ENCODE measurements at regions not wholly inside any gene's neighbourhood (a gene's known extent, or its start where the extent isn't known, plus 50 kb on each side); places are given as distances from the start of the nearest gene placed in this dataset.
"Not testable (repeated sequence)": the region's sequence is repeated elsewhere in the genome, so short reads cannot be mapped to it uniquely, and the experiment has no call there.

GRCh38 chr6:62999796-63000195 is 211.5 kb upstream of the FKBP1C start:
- CTCF ChIA-PET = interaction anchor here (0.6 kb wide), 1 partner anchor 170 kb away, joined by 3 read pairs; no protein-coding TSS in a partner anchor
- H3K4me2 ChIP-seq = no peak overlapping the region
- H3K9ac ChIP-seq = peak overlapping the region; percentile 26
- H4K20me1 ChIP-seq (ENCODE audit: insufficient read depth) = no peaks in the 10 kb centered on the region
- no peaks in the 10 kb centered on the region for H3K79me2 ChIP-seq (ENCODE audit: insufficient read depth)
- no peaks in the 10 kb centered on the region for H3K9me3 ChIP-seq
- H3K36me3 ChIP-seq (replicated peaks in 1 of 2; ENCODE audit: control insufficient read depth in 1 of 2, insufficient read depth in 2 of 2, low read length in 1 of 2) = no peaks in the 10 kb centered on the region
- H2AFZ ChIP-seq (ENCODE audit: low read depth) = peak overlapping the region; percentile 18; the same call in 1 of the 2 replicates
- 0% methylated on average over 1 of the region's 1 CpG for WGBS (ENCODE audit: low lambda C conversion rate)
- H3K4me1 ChIP-seq (ENCODE audit: control insufficient read depth in 1 of 2, insufficient read depth in 2 of 2, low read depth in 1 of 2, low read length in 1 of 2) = peaks cover 0 to 9% of the 10 kb centered on the region in 2 experiments; a peak in 1 of 4 replicates
- TF ChIP-seq MXI1 (IDR thresholded peaks at IDR 0.05; ENCODE audit: low read depth, low read length) (no peak), JUND (IDR thresholded peaks at IDR 0.05) (no peak), EP300 (IDR thresholded peaks at IDR 0.05; ENCODE audit: borderline replicate concordance in 1 of 2, low read depth in 1 of 2, low read length in 1 of 2) (no peak), POLR2AphosphoS5 (IDR thresholded peaks at IDR 0.05; ENCODE audit: low read depth, low read length) (no peak), NFIC (IDR thresholded peaks at IDR 0.05; ENCODE audit: borderline replicate concordance) (no peak), TEAD4 (IDR thresholded peaks at IDR 0.05; ENCODE audit: borderline replicate concordance, insufficient read depth) (no peak)
- H3K4me3 ChIP-seq (ENCODE audit: low read depth in 2 of 2, low read length in 1 of 2) = no peak overlapping the region
- no peaks in the 10 kb centered on the region for H3K9me2 ChIP-seq
- peak overlapping the region; percentile 47 to 77; a peak in 3 of 4 replicates for H3K27ac ChIP-seq (ENCODE audit: low read depth in 2 of 2, low read length in 1 of 2)
- peaks cover 3% of the 10 kb centered on the region for H3F3A ChIP-seq (replicated peaks; ENCODE audit: insufficient read depth)
- POLR2A ChIA-PET = no interaction called here
- H3K27me3 ChIP-seq (ENCODE audit: insufficient read depth) = no peaks in the 10 kb centered on the region
- DNase-seq = no peak

DNA sequence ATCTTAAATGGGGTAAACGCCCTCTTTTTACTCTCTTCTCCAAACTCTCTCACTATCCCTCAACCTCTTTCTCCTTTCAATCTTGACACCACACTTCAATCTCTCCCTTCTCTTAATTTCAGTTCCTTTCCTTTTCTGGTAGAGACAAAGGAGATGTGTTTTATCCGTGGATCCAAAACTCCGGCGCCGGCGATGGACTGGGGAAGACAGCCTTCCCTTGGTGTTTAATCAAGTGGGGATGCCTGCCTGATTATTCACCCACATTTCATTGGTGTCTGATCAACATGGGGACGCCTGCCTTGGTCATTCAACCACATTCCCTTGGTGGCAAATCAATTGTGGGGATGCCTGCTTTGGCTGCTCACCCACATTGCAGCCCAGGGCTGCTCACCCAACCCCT is 205.3 kb upstream of the FKBP1C start:
- CTCF ChIA-PET; H3K9me3 ChIP-seq; H3K36me3 ChIP-seq (replicated peaks in 1 of 2; ENCODE audit: control insufficient read depth in 1 of 2, insufficient read depth in 2 of 2, low read length in 1 of 2); H2AFZ ChIP-seq (ENCODE audit: low read depth); H3K27ac ChIP-seq (ENCODE audit: low read depth in 2 of 2, low read length in 1 of 2); H3K4me3 ChIP-seq (ENCODE audit: low read depth in 2 of 2, low read length in 1 of 2); DNase-seq; H3K79me2 ChIP-seq (ENCODE audit: insufficient read depth); H3K9me2 ChIP-seq; H4K20me1 ChIP-seq (ENCODE audit: insufficient read depth); H3K9ac ChIP-seq; POLR2A ChIA-PET; H3K4me1 ChIP-seq (ENCODE audit: control insufficient read depth in 1 of 2, insufficient read depth in 2 of 2, low read depth in 1 of 2, low read length in 1 of 2); H3K4me2 ChIP-seq; H3F3A ChIP-seq (replicated peaks; ENCODE audit: insufficient read depth); H3K27me3 ChIP-seq (ENCODE audit: insufficient read depth): not testable (repeated sequence)
- 53% methylated on average over 7 of the region's 7 CpGs for WGBS (ENCODE audit: low lambda C conversion rate)

DNA sequence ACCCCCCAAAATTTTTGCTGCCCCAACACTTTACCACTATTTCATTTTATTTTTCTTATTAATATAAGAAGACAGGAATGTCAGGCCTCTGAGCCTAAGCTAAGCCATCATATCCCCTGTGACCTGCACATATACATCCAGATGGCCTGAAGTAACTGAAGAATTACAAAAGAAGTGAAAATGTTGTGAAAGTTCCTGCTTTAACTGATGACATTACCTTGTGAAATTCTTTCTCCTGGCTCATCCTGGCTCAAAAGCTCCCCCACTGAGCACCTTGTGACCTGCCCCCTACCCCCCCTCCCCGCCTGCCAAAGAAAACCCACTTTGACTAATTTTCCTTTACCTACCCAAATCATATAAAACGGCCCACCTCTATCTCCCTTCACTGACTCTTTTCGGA is 200.3 kb upstream of the FKBP1C start:
- H3F3A ChIP-seq (replicated peaks; ENCODE audit: insufficient read depth); H2AFZ ChIP-seq (ENCODE audit: low read depth); CTCF ChIA-PET; DNase-seq; H3K4me3 ChIP-seq (ENCODE audit: low read depth in 2 of 2, low read length in 1 of 2); H3K36me3 ChIP-seq (replicated peaks in 1 of 2; ENCODE audit: control insufficient read depth in 1 of 2, insufficient read depth in 2 of 2, low read length in 1 of 2); H3K27me3 ChIP-seq (ENCODE audit: insufficient read depth); H3K79me2 ChIP-seq (ENCODE audit: insufficient read depth); H3K4me1 ChIP-seq (ENCODE audit: control insufficient read depth in 1 of 2, insufficient read depth in 2 of 2, low read depth in 1 of 2, low read length in 1 of 2); H4K20me1 ChIP-seq (ENCODE audit: insufficient read depth); H3K9me3 ChIP-seq; H3K9me2 ChIP-seq; H3K9ac ChIP-seq; H3K27ac ChIP-seq (ENCODE audit: low read depth in 2 of 2, low read length in 1 of 2); H3K4me2 ChIP-seq; POLR2A ChIA-PET: not testable (repeated sequence)
- 2% methylated on average over 3 of the region's 3 CpGs for WGBS (ENCODE audit: low lambda C conversion rate)

DNA sequence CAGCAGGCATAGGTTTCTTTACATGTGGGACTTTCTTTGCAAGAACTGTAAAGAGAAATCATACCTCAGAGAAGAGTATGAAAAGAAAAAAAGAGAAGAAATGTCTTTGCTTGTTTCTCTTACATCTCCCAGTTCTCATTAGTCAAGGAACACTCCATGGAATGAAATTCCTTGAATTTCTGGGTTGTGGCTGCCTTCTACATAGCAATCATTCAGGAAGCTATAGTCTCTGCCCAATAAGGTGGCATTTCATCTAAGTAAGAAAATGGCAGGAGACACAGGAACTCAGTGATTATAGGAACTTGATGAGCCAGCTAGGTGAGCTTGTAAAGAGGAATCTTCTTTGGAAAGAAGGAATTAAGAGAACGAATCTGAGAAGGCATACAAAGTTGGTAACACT is 197.0 kb upstream of the FKBP1C start:
- Histone ChIP-seq H3K4me1 (ENCODE audit: control insufficient read depth in 1 of 2, insufficient read depth in 2 of 2, low read depth in 1 of 2, low read length in 1 of 2) (no peaks in the 10 kb centered on the region), H2AFZ (ENCODE audit: low read depth) (no peak overlapping the region), H3K9me3 (no peaks in the 10 kb centered on the region), H3K4me2 (no peak overlapping the region), H3K79me2 (ENCODE audit: insufficient read depth) (no peaks in the 10 kb centered on the region), H3K9ac (no peak overlapping the region), H3K4me3 (ENCODE audit: low read depth in 2 of 2, low read length in 1 of 2) (no peak overlapping the region), H3K27ac (ENCODE audit: low read depth in 2 of 2, low read length in 1 of 2) (no peak overlapping the region), H3K36me3 (replicated peaks in 1 of 2; ENCODE audit: control insufficient read depth in 1 of 2, insufficient read depth in 2 of 2, low read length in 1 of 2) (no peaks in the 10 kb centered on the region), H3K9me2 (no peaks in the 10 kb centered on the region), H3K27me3 (ENCODE audit: insufficient read depth) (no peaks in the 10 kb centered on the region), H4K20me1 (ENCODE audit: insufficient read depth) (no peaks in the 10 kb centered on the region), H3F3A (replicated peaks; ENCODE audit: insufficient read depth) (no peaks in the 10 kb centered on the region)
- 0% methylated on average over 1 of the region's 1 CpG for WGBS (ENCODE audit: low lambda C conversion rate)
- POLR2A ChIA-PET = no interaction called here
- DNase-seq = no peak
- CTCF ChIA-PET = no interaction called here
- TF ChIP-seq YY1 (IDR thresholded peaks at IDR 0.05; ENCODE audit: low read depth) (no peak), RFX5 (IDR thresholded peaks at IDR 0.05; ENCODE audit: low read length) (no peak), MEF2A (IDR thresholded peaks at IDR 0.05; ENCODE audit: borderline replicate concordance, low read depth) (no peak), TEAD4 (IDR thresholded peaks at IDR 0.05; ENCODE audit: borderline replicate concordance, insufficient read depth) (no peak), RAD21 (IDR thresholded peaks at IDR 0.05; ENCODE audit: low read length) (no peak), FOXM1 (IDR thresholded peaks at IDR 0.05; ENCODE audit: low read depth) (no peak), EP300 (IDR thresholded peaks at IDR 0.05; ENCODE audit: borderline replicate concordance in 1 of 2, low read depth in 1 of 2, low read length in 1 of 2) (no peak), FOXJ3 (CRISPR knock-in tag; IDR thresholded peaks at IDR 0.05) (no peak)

All from SK-N-SH (cell line).